WERI-Rb-1 (cell line): ENCODE measurements at regions not wholly inside any gene's neighbourhood (a gene's known extent, or its start where the extent isn't known, plus 50 kb on each side); places are given as distances from the start of the nearest gene placed in this dataset.

Experiments
- DNase-seq: peaks from one replicate; pipeline ENCODE4 v3.0.0-alpha.2; 2020
- H3K27ac ChIP-seq: fragments of 250-450 bp; sonication (Bioruptor Pico); 2 replicates; pipeline ENCODE4 v1.5.1; 2020; ENCODE audit warnings: mild to moderate bottlenecking, moderate library complexity
- H3K27me3 ChIP-seq: fragments of 250-450 bp; sonication (Bioruptor Pico); 2 replicates; pipeline ENCODE4 v1.5.1; 2021; ENCODE audit warnings: mild to moderate bottlenecking, low read depth, moderate library complexity; ENCODE audit not compliant: insufficient read depth, severe bottlenecking
- H3K36me3 ChIP-seq: fragments of 250-450 bp; sonication (Bioruptor Pico); 2 replicates; pipeline ENCODE4 v1.5.1; 2020; ENCODE audit warnings: mild to moderate bottlenecking, moderate library complexity
- H3K4me3 ChIP-seq: 2 replicates; pipeline ENCODE4 v1.5.1; 2011; ENCODE audit warnings: low read depth, mild to moderate bottlenecking, control low read depth, low read length
- H3K9me3 ChIP-seq: fragments of 250-450 bp; sonication (Bioruptor Pico); 2 replicates; pipeline ENCODE4 v1.5.1; 2021; ENCODE audit warnings: mild to moderate bottlenecking, moderate library complexity; ENCODE audit not compliant: severe bottlenecking
- TF ChIP-seq, protein P1 (sequence below): IDR thresholded peaks from 2 replicates; pipeline ENCODE4 v1.5.1; 2011; ENCODE audit warnings: low read depth, mild to moderate bottlenecking, control low read depth, inconsistent platforms, low read length

DNA sequence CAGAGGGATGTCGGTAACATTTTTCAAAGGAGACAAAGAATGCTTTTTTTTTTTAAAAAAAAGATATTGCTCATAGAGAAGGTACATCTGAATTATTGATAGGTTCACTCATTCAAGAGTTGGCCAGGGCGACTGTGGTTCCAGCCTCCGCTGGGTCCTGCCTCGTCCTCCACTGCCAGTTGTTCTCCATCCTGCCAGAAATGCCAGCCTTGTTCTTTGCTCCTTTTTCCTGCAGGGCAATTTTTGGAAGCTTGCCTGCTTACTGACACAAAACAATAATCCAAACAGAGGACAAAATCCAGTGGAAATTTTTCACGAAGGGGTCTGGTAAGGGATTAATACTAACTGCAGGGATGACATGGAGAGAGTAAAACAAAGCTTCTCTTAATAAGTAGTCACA, 1113.0 kb downstream of the CBLN2 start:
- no peaks in the 10 kb centered on the region for H3K36me3 ChIP-seq

DNA sequence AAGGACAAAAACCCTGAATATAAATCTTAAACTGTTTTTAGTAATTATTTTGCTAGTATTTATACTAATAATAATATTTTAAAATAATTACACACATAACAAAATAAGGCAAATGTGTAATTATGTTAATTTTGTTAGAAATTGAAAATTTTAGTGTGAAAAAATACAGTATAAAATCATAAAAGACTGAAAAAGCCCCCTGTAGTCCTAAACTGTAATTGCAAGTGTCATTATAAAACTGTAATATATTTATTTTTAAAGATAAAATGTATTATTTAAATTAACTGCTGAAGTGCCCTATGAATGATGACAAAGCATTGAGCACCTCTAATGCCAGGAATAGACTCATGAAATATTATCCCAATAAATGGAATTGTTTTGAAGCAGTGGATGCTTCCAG, 1117.7 kb downstream of the CBLN2 start:
- H3K4me3 ChIP-seq, result no peak overlapping the region

More for the DNA sequence above, 1113.0 kb downstream of the CBLN2 start:
- no peak overlapping the region for H3K27ac ChIP-seq
- no peaks in the 10 kb centered on the region for H3K9me3 ChIP-seq
- TF ChIP-seq, protein P1, sequence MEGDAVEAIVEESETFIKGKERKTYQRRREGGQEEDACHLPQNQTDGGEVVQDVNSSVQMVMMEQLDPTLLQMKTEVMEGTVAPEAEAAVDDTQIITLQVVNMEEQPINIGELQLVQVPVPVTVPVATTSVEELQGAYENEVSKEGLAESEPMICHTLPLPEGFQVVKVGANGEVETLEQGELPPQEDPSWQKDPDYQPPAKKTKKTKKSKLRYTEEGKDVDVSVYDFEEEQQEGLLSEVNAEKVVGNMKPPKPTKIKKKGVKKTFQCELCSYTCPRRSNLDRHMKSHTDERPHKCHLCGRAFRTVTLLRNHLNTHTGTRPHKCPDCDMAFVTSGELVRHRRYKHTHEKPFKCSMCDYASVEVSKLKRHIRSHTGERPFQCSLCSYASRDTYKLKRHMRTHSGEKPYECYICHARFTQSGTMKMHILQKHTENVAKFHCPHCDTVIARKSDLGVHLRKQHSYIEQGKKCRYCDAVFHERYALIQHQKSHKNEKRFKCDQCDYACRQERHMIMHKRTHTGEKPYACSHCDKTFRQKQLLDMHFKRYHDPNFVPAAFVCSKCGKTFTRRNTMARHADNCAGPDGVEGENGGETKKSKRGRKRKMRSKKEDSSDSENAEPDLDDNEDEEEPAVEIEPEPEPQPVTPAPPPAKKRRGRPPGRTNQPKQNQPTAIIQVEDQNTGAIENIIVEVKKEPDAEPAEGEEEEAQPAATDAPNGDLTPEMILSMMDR, result no peak
- no peaks in the 10 kb centered on the region for H3K27me3 ChIP-seq
- no peak overlapping the region for H3K4me3 ChIP-seq
- DNase-seq, result no peak

DNA sequence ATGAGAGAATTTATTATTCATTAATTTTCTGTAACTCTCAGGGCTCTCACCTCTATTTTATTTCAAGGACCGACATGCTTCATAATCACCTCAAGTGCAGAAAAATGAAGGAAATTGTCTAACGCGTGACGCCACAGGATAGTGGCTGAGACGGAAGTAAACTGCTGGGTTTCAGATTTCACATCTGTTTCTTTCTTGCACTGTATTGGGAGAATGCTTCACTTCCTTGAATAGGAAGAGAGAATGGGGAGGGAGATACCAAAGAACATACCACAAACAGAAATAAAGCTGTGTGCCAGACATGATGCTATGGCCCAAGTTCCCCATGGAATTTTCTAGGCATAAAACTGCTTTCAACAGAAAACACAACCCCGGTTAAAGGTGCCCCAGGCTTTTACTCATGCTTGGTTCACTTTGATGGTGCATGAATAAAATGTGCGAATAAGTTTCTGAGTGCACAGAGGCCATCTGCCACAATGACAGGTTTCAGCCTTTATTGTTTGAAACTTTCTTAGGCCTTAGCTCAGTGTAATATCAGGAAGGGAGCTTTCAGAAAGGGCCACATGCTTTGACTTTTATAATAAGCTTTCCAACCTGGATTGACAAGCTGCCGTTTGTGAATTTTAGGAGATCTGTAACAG, 1116.4 kb downstream of the SOCS6 start:
- no peak for DNase-seq
- TF ChIP-seq, protein P1, result no peak
- Histone ChIP-seq H3K9me3 (no peaks in the 10 kb centered on the region), H3K27me3 (no peaks in the 10 kb centered on the region), H3K4me3 (no peak overlapping the region), H3K27ac (no peak overlapping the region), H3K36me3 (no peaks in the 10 kb centered on the region)

More for the DNA sequence above, 1117.7 kb downstream of the CBLN2 start:
- no peak for DNase-seq
- Histone ChIP-seq H3K9me3 (no peaks in the 10 kb centered on the region), H3K27me3 (no peaks in the 10 kb centered on the region), H3K36me3 (no peaks in the 10 kb centered on the region), H3K27ac (no peak overlapping the region)
- TF ChIP-seq, protein P1, result no peak

- no peaks in the 10 kb centered on the region for H3K36me3 ChIP-seq
- no peaks in the 10 kb centered on the region for H3K27me3 ChIP-seq
- no peak overlapping the region for H3K4me3 ChIP-seq
- no peak overlapping the region for H3K27ac ChIP-seq
- DNase-seq, result no peak
- TF ChIP-seq, protein P1, result no peak
- no peaks in the 10 kb centered on the region for H3K9me3 ChIP-seq
Observed at GRCh38 chr18:71403501-71403900, 1114.7 kb downstream of the SOCS6 start.

DNA sequence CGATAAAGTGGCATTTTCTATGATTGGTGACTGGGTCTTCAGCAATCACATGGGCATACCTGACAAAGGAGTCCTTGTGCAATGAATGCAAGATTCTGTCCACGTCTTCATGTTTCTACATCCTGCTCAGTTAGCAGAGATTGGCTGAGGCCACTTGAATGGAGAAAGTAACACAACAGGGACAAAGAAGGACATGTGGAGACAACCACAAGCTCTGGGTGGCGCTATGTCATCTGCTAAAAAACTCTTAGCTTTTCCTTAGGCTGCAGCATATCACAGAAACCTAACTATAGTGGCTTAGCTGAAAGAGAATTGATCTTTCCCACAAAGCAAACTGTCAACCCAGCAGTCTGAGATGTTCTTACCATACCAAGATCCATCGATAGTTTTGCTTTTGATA, 1109.7 kb downstream of the SOCS6 start:
- H3K36me3 ChIP-seq, result no peaks in the 10 kb centered on the region
- TF ChIP-seq, protein P1, result peak; percentile 62
- peak; percentile 50 for DNase-seq

GRCh38 chr18:71388148-71388547, 1099.3 kb downstream of the SOCS6 start:
- DNase-seq, result no peak
- H3K36me3 ChIP-seq, result no peaks in the 10 kb centered on the region
- TF ChIP-seq, protein P1, result no peak
- no peaks in the 10 kb centered on the region for H3K27me3 ChIP-seq
- H3K4me3 ChIP-seq, result no peak overlapping the region
- no peaks in the 10 kb centered on the region for H3K9me3 ChIP-seq
- no peak overlapping the region for H3K27ac ChIP-seq

More for the DNA sequence above, 1109.7 kb downstream of the SOCS6 start:
- Histone ChIP-seq H3K9me3 (no peaks in the 10 kb centered on the region), H3K27me3 (no peaks in the 10 kb centered on the region), H3K27ac (no peak overlapping the region), H3K4me3 (no peak overlapping the region)
